Esophagus (tissue), 2 donors: ENCODE measurements at regions not wholly inside any gene's neighbourhood (a gene's known extent, or its start where the extent isn't known, plus 50 kb on each side); places are given as distances from the start of the nearest gene placed in this dataset.

Source experiments
- H3K27ac ChIP-seq, 2 donors: one replicate each; pipeline ENCODE4 v1.5.1; 2013; ENCODE audit warnings: low read depth in 2 of 2, mild to moderate bottlenecking in 2 of 2, inconsistent platforms in 1 of 2, low read length in 1 of 2, moderate library complexity in 1 of 2
- H3K27me3 ChIP-seq, 2 donors: one replicate each; pipeline ENCODE4 v1.6.1; 2013; ENCODE audit warnings: low read length in 2 of 2, control low read depth in 1 of 2, mild to moderate bottlenecking in 1 of 2; ENCODE audit not compliant: insufficient read depth in 2 of 2, control insufficient read depth in 1 of 2
- H3K36me3 ChIP-seq, 2 donors: one replicate each; pipeline ENCODE4 v1.6.1; 2013; ENCODE audit warnings: low read length in 1 of 2; ENCODE audit not compliant: control insufficient read depth in 2 of 2, insufficient read depth in 2 of 2
- H3K4me1 ChIP-seq, 2 donors: one replicate each; pipeline ENCODE4 v1.6.1; 2013; ENCODE audit warnings: low read length in 1 of 2; ENCODE audit not compliant: control insufficient read depth in 2 of 2, insufficient read depth in 2 of 2
- H3K4me3 ChIP-seq, 2 donors: one replicate each; pipeline ENCODE4 v1.5.1; 2013; ENCODE audit warnings: low read length in 2 of 2, mild to moderate bottlenecking in 2 of 2, low read depth in 1 of 2, moderate library complexity in 1 of 2
- H3K9me3 ChIP-seq, 2 donors: one replicate each; pipeline ENCODE4 v1.6.1; 2013; ENCODE audit warnings: mild to moderate bottlenecking in 2 of 2, low read depth in 1 of 2, low read length in 1 of 2, moderate library complexity in 1 of 2; ENCODE audit not compliant: control insufficient read depth in 2 of 2, insufficient read depth in 1 of 2
- WGBS, 2 donors: extraction: QIAGEN DNeasy Blood & Tissue Kit; methylation state at CpG; one replicate each; pipeline ENCODE4 v1.1.7; 2013; 5-methylcytosine and 5-hydroxymethylcytosine counted together
- donor health status: healthy with polysubstance abuse.
- donor health status: Bipolar disorder and iron deficiency.

- Histone ChIP-seq H3K27ac (no peak overlapping the region), H3K36me3 (no peaks in the 10 kb centered on the region), H3K9me3 (no peaks in the 10 kb centered on the region), H3K27me3 (no peaks in the 10 kb centered on the region), H3K4me1 (no peaks in the 10 kb centered on the region), H3K4me3 (no peak overlapping the region)
- 60 to 79% methylated on average over 3 of the region's 3 CpGs for WGBS, 2 donors
Measured at GRCh38 chr22:49647627-49648026, 180.0 kb downstream of the BRD1 start.

GRCh38 chr22:49646876-49647275 lies 180.8 kb downstream of the BRD1 start:
- Histone ChIP-seq H3K4me1 (no peaks in the 10 kb centered on the region), H3K36me3 (no peaks in the 10 kb centered on the region), H3K27me3 (no peaks in the 10 kb centered on the region), H3K4me3 (no peak overlapping the region), H3K27ac (no peak overlapping the region), H3K9me3 (no peaks in the 10 kb centered on the region)
- 53 to 54% methylated on average over 3 of the region's 3 CpGs for WGBS, 2 donors

- no peaks in the 10 kb centered on the region for H3K4me1 ChIP-seq
Measured at GRCh38 chr22:49645791-49646550, 181.7 kb downstream of the BRD1 start.

GRCh38 chr22:49645257-49645656 lies 182.4 kb downstream of the BRD1 start:
- Histone ChIP-seq H3K27ac (no peak overlapping the region), H3K9me3 (no peaks in the 10 kb centered on the region), H3K4me3 (no peak overlapping the region), H3K36me3 (no peaks in the 10 kb centered on the region), H3K27me3 (no peaks in the 10 kb centered on the region), H3K4me1 (no peaks in the 10 kb centered on the region)
- WGBS, 2 donors, result 97% methylated on average over 3 of the region's 3 CpGs

More at GRCh38 chr22:49645791-49646550, 181.7 kb downstream of the BRD1 start:
- Histone ChIP-seq H3K27ac (no peak overlapping the region), H3K27me3 (no peaks in the 10 kb centered on the region), H3K4me3 (no peak overlapping the region), H3K36me3 (no peaks in the 10 kb centered on the region), H3K9me3 (no peaks in the 10 kb centered on the region)
- 88 to 91% methylated on average over 13 of the region's 13 CpGs for WGBS, 2 donors

- Histone ChIP-seq H3K36me3 (no peaks in the 10 kb centered on the region), H3K4me3 (no peak overlapping the region), H3K27me3 (no peaks in the 10 kb centered on the region), H3K9me3 (no peaks in the 10 kb centered on the region), H3K4me1 (no peaks in the 10 kb centered on the region), H3K27ac (no peak overlapping the region)
- 93% methylated on average over 6 of the region's 6 CpGs for WGBS, 2 donors
Measured at GRCh38 chr22:49643998-49644397, 183.7 kb downstream of the BRD1 start.

- no peak overlapping the region for H3K27ac ChIP-seq
- H3K4me1 ChIP-seq, result no peaks in the 10 kb centered on the region
- no peak overlapping the region for H3K4me3 ChIP-seq
- 88 to 92% methylated on average over 16 of the region's 16 CpGs for WGBS, 2 donors
- H3K27me3 ChIP-seq, result no peaks in the 10 kb centered on the region
- H3K9me3 ChIP-seq, result no peaks in the 10 kb centered on the region
- no peaks in the 10 kb centered on the region for H3K36me3 ChIP-seq
Measured at GRCh38 chr22:49643466-49643865, 184.2 kb downstream of the BRD1 start.

- no peaks in the 10 kb centered on the region for H3K9me3 ChIP-seq
- H3K27me3 ChIP-seq, result no peaks in the 10 kb centered on the region
- H3K27ac ChIP-seq, result no peak overlapping the region
- no peaks in the 10 kb centered on the region for H3K36me3 ChIP-seq
- no peak overlapping the region for H3K4me3 ChIP-seq
- no peaks in the 10 kb centered on the region for H3K4me1 ChIP-seq
- WGBS, 2 donors, result 68 to 75% methylated on average over 8 of the region's 8 CpGs
Measured at GRCh38 chr22:49642741-49643140, 184.9 kb downstream of the BRD1 start.

GRCh38 chr22:49642331-49642730 lies 185.3 kb downstream of the BRD1 start:
- 40 to 46% methylated on average over 7 of the region's 7 CpGs for whole genome bisulfite sequencing, 2 donors
- no peaks in the 10 kb centered on the region for H3K9me3 ChIP-seq

GRCh38 chr22:49641770-49642313 lies 185.8 kb downstream of the BRD1 start:
- WGBS, 2 donors, result 77 to 79% methylated on average over 12 of the region's 12 CpGs

More at GRCh38 chr22:49642331-49642730, 185.3 kb downstream of the BRD1 start:
- Histone ChIP-seq H3K36me3 (no peaks in the 10 kb centered on the region), H3K4me1 (no peaks in the 10 kb centered on the region), H3K27me3 (no peaks in the 10 kb centered on the region), H3K4me3 (no peak overlapping the region), H3K27ac (no peak overlapping the region)

More at GRCh38 chr22:49641770-49642313, 185.8 kb downstream of the BRD1 start:
- Histone ChIP-seq H3K4me3 (no peak overlapping the region), H3K36me3 (no peaks in the 10 kb centered on the region), H3K9me3 (no peaks in the 10 kb centered on the region), H3K27ac (no peak overlapping the region), H3K4me1 (no peaks in the 10 kb centered on the region), H3K27me3 (no peaks in the 10 kb centered on the region)
